ENCODE measurements at regions not wholly inside any gene's neighbourhood (a gene's known extent, or its start where the extent isn't known, plus 50 kb on each side); places are given as distances from the start of the nearest gene placed in this dataset.
"Not testable (repeated sequence)": the region's sequence is repeated elsewhere in the genome, so short reads cannot be mapped to it uniquely, and the experiment has no call there.

GRCh38 chr7:66503551-66504031 lies 125.1 kb upstream of the KCTD7 start:
- DNase-seq: no peak

- DNase-seq: no peak
Observed at GRCh38 chr7:66504131-66504530, 124.5 kb upstream of the KCTD7 start.

DNA sequence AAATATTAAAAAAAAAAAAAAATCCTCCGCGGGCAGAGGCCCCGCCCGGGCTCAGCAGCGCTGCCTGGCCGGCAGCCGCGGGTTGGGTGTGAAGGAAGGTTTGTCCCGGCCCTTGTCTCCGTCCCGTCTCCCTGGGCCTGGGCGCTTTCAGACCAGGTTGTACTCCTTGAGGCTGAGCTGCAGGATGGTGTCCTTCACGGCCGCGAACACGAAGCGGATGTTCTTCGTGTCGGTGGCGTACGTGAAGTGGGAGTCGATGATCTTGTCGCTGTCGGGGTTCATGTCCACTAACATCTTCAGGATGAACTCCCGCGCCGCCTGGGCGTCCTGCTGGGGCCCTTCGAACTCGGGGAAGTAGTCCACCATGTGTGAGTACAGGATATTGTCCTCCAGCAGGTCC lies 123.7 kb upstream of the KCTD7 start:
- DNase-seq: no peak

- DNase-seq: peak; percentile 47
Observed at GRCh38 chr7:66505531-66506451, 122.9 kb upstream of the KCTD7 start.

DNA sequence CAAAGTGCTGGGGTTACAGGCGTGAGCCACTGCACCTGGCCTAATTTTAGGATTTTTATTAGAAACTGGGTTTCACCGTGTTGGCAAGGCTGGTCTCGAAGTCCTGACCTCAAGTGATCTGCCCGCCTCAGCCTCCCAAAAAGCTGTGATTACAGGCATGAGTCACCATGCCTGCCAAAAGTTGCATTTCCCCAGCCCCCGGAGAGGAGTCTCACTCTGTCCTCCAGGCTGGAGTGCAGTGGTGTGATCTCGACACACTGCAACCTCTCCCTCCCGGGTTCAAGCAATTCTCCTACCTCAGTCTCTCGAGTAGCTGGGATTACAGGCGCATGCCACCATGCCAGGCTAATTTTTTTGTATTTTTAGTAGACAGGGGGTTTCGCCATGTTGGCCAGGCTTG lies 122.0 kb upstream of the KCTD7 start:
- DNase-seq: not testable (repeated sequence)

DNA sequence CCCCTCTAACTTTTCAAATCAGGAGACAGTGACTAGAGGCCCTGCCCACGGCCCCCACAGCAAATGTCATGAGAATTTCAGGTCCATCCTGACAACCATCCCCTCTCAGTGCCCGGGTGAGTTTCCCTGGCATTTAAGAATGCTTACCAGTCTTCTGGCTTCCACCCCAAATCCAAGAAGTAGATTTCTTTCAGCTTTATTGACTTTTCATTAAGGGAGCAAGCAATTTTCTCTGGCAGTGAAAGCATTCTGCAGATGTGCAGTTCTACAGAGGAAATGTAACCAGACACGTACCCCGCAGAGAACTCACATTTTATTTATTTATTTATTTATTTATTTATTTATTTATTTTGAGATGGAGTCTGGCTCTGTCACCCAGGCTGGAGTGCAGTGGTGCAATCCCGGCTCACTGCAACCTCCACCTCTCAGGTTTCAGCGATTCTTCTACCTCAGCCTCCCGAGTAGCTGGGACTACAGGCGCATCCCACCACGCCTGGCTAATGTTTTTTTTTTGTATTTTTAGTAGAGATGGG lies 120.9 kb upstream of the KCTD7 start:
- no peak for DNase-seq

- no peak for DNase-seq
Observed at GRCh38 chr7:66508431-66508830, 120.2 kb upstream of the KCTD7 start.

- DNase-seq: no peak
Observed at GRCh38 chr7:66514050-66514449, 114.6 kb upstream of the KCTD7 start.

- DNase-seq: no peak
Observed at GRCh38 chr7:66517212-66517909, 111.3 kb upstream of the KCTD7 start.

- DNase-seq: no peak
Observed at GRCh38 chr7:66518151-66518691, 110.5 kb upstream of the KCTD7 start.

- DNase-seq: no peak
Observed at GRCh38 chr7:66521675-66522074, 107.0 kb upstream of the KCTD7 start.

DNA sequence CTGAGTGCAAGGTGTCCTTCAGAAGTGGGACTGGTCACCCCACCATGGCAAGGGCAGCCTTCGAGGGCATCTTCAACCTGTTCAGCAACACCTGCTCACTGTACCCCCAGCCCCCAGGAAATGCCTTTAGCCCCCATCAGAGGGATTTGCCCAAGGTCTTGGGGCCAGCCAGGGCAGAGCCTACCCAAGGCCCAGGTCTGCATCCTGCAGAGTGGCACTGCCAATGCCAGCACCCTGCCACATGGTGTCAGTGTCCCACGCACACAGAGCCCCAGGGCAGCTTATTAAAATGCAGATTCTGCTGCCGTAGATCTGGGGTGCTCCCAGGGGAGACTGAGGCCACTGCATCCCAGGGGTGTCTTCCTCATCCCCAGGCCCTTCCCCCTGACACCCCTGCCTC lies 106.2 kb upstream of the KCTD7 start:
- DNase-seq: no peak

DNA sequence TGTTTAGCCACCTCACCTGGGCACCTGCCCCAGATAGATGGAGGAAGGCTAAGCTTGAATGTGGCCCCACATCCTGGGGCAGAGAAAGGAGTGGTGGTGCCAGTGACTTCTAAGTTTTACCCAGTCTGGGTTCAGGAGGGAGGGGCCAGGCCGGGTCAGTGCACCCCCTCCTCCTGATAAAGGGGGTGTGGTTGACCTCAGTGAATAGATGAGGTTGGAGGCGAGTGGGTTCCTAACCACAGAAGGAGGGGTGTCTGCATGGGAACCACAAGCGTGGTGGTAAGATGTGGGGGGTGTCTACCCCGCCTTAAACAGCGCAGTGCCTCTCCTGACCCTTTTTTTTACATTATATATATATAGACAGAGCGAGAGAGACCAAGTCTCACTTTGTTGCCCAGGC lies 105.3 kb upstream of the KCTD7 start:
- no peak for DNase-seq

GRCh38 chr7:66524738-66525137 lies 103.9 kb upstream of the KCTD7 start:
- DNase-seq: no peak

DNA sequence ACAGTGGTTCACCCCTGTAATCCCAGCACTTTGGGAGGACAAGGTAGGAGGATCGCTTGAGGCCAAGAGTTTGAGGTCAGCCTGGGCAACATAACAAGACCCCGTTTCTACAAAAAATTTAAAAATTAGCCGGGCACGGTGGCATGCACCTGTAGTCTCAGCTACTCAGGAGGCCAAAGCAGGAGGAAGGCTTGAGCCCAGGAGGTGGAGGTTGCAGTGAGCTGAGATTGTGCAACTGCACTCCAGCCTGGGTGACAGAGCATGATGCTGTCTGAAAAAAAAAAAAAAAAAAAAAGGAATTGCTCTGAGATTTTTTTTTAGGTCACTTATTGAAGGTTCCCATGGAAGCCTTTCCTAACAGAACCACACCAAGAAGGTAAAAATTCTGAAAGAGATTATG lies 101.9 kb upstream of the KCTD7 start:
- DNase-seq: not testable (repeated sequence)

DNA sequence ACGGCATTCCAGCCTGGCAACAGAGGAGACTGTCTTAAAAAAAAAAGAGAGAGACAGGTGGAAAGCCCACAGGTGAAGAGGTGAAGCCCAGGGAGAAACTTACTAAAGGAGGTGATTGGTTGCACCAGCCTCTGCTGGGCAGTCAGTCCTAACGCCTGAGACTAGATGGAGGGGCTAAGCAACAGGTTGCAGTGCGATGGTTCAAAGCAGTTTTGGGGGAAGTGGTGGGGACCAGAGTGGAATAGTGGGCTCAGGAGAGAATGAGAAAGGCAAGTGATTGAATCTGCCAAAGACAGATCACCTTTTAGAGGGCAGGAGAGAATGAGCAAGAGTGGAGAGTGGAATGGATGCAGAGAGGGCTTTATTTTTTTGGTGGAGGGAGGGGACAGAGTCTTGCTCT lies 100.0 kb upstream of the KCTD7 start:
- no peak for DNase-seq

- DNase-seq: peak; percentile 15
Observed at GRCh38 chr7:66529883-66530610, 98.6 kb upstream of the KCTD7 start.

DNA sequence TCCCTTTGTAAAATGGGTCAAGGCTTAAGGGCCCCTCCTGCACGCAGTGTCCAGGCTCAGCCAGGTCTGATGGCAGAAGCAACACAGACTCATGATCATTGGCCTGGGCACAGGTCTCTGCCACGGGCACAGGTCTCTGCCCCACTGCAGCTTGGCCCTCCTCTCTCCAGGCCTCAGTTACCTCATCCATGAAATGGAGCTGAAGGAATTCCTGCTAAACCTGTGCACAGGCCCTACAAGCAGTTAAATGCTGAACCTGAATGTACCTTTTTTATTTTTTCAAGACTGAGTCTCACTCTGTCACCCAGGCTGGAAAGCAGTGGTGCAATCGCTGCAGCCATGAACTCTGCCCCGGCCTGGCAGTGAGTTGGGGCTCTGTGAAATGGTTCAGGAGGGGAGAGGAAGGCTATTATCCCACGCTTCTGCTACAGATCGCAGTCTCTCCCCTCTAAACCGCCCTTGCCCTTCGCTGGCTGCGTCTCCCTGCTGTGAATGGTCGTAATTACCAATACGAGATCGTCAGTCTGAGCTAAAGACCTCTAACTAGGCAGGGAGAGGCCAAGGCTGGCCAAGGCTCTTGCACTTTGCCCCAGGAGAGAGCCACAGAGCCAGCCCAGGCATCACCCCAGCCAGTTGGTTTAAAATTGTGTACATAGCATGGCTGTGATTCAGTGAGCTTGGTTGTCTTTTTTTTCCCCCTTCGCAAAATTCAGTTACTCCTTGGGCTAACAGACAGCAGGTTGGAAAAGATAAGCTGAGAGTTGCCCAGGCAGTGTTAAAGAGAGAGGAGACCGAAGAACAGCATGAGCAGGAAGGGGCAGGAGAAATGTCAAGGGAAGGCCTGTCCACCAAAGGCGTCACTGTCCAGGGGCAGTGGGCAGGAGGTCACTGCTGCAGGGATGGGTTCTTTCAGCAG lies 93.0 kb upstream of the KCTD7 start:
- DNase-seq: no peak

DNA sequence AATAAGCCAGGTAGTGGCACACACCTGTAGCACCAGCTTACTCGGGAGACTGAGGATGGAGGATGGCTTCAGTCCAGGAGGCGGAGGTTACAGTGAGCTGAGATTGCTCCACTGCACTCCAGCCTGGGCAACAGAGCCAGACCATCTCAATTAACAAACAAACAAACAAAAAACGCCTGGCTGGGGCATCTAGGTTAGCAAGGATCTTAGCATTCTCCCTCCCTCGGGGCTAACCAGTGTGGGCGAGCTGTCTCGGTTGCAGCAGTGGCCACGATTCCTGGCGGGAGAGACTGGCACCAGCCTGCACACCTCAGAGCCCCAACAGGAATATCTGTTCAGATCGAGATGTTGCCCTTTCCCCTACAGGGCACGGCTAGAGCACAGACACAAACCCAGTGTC lies 91.3 kb upstream of the KCTD7 start:
- no peak for DNase-seq

DNA sequence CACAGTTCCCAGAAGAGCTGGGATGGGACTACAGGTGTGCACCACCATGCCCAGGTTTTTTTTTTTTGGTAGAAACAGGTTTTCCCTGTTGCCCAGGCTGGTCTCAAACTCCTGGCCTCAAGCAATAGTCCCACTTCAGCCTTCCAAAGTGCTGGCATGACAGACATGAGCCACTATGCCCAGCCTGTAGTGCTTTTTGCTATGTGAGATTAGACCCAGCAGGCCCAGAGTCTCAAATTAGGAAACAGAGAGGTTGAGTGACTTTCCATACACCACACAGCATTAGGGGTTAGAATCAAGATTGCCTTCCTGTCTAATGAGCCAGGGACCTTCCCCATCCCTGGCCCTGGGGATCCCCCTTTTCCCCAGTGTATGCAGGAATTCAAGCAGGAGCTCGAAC lies 90.8 kb upstream of the KCTD7 start:
- DNase-seq: no peak

DNA sequence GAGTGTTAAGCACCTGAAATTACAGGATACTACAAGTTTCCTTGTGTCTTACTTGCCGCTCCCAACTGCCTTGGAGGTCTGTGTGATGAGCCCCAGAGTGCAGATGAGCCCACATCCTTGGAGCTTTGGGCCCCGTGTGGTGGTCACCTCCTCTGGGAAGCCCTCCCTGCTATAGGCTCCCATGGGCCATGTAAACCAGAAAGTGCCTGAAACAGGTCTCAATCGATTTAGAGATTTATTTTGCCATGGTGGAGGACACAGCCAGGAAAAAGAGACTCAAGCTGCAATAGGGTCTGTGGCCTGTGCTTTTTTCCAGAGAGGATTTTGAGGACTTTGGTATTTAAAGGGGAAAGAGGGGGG lies 89.4 kb upstream of the KCTD7 start:
- DNase-seq: no peak

Data from tongue (tissue), 1 donor.